ENCODE measurements at regions not wholly inside any gene's neighbourhood (a gene's known extent, or its start where the extent isn't known, plus 50 kb on each side); places are given as distances from the start of the nearest gene placed in this dataset.

- no peak for DNase-seq
Observed at GRCh38 chr11:127461241-127462064, 460.9 kb upstream of the KIRREL3 start.

- no peak for DNase-seq
Observed at GRCh38 chr11:127458561-127458960, 458.0 kb upstream of the KIRREL3 start.

- DNase-seq, result no peak
Observed at GRCh38 chr11:127454856-127455255, 454.3 kb upstream of the KIRREL3 start.

DNA sequence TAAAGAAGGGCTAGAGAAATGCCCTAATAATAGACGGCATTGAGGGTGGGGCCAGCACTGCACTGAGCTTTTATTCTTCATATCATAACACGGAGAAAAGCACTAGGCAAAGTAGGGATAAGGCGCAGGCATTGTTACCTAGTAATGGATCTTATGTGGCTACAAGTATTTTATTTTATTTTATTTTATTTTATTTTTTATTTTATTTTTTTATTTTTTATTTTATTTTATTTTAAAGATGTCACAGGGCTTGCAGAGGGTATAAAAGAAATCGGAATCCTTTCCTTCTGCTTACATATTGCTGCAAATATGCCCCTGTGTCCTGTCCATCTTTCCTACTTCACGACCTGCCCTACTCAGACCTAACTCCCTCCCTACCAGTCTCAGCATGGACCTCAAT is 452.0 kb upstream of the KIRREL3 start:
- no peak for DNase-seq

GRCh38 chr11:127451861-127452260 is 451.3 kb upstream of the KIRREL3 start:
- DNase-seq, result no peak

DNA sequence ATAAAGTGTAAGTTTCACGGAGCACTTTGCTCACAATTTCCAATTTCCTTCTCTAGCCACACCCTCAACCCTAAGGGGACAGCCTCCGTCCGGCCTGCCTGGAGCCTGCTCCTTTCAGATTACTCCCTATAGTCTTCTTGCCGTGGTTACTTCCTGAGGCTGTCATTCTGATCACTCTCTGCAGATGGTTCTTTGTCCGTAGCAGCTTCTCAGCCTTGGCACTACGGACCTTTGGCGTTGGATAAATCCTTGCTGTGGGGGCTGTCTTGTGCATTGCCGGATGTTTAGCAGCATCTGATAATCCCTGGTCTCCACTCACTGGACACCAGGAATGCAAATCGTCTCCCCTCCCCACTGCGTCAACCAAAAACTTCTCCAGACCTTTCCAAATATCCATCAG is 447.5 kb upstream of the KIRREL3 start:
- no peak for DNase-seq

GRCh38 chr11:127445476-127445875 is 444.9 kb upstream of the KIRREL3 start:
- DNase-seq, result no peak

DNA sequence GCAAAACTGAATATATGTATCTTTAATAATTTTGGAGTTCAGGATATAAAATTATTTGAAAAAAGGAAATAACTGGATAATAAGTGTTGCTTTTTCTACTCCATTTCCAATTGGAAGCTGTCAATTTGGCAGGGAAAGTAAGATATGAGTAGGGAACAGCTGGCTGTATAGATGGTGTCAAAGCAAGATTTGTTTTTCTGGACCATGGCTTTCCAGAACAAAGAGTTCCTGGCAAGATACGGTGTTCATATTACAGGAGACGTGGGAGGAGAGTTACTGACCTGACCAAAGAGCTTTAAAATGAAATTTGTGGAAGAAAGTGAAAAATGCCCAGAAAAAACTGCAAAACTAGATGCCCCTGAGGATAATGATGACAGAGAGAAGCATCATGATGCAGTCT is 442.7 kb upstream of the KIRREL3 start:
- DNase-seq, result no peak

DNA sequence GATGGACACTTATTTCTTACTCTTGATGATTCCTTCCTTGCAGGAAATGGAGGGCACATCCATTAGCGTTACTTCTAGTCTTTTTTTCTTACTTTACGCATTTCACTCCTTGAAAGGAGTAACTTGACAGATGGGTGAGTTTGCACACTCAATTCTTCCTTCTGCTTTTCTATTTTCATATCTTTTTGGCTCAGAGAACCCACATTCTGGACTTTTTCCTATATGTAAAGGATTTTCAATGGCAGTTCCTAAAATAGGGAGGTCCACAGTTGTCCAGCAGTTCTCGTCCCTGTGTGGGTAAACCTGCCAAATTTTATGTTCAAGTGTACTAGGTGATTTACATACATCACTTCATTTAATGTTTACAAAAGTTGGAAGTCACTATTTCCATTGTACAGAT is 440.0 kb upstream of the KIRREL3 start:
- DNase-seq, result no peak

DNA sequence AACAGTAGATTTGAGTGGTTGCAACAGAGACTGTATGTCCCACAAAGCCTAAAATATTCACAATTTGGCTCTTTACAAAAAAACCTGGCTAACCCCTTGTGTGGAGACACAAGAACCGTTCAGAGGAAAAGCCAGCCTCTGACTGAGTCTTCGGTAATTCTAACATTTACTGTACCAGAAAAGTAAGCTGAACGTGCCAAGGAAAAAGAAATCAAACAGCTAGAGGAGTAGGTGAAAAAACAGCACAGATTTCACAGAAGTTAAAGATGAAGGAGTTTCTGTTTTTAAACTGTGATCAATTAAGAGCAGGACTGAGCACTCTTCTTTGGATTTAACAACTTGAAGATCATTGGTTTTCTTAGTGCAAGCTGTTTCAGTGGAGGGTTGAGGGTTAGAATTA is 424.7 kb upstream of the KIRREL3 start:
- DNase-seq, result no peak

GRCh38 chr11:127424661-127425060 is 424.1 kb upstream of the KIRREL3 start:
- DNase-seq, result no peak

GRCh38 chr11:127420139-127420538 is 419.6 kb upstream of the KIRREL3 start:
- no peak for DNase-seq

DNA sequence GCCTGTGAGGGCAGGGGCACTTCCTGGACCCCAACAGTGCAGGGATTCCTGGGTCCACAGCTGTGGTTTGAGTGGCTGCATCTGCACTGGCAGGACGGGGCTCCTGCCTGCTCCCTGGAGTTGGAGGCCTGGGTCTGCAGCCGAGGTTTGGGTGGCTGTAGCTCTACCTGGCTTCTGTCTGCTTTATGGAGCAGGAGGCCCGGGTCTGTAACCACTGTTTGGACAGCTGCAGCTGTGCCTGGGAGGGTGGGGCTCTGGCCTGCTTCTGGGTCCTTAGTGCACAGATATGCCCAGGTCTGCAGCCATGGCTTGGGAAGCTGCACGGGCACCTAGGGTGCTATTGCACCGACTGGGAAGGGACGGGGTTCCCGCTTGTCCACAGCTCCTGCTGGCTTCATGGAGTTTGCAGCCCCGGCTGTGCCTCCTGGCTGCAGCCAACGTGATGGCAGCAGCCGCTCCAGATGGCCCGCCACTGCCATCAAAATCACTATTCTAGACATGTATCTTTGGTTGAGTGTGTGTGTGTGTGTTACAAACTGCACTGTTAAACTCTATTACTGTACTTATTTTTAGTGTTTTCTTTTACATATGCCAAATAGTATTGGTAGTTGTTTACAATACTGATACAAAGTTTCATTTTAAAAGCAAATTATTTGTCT is 412.3 kb upstream of the KIRREL3 start:
- no peak for DNase-seq

DNA sequence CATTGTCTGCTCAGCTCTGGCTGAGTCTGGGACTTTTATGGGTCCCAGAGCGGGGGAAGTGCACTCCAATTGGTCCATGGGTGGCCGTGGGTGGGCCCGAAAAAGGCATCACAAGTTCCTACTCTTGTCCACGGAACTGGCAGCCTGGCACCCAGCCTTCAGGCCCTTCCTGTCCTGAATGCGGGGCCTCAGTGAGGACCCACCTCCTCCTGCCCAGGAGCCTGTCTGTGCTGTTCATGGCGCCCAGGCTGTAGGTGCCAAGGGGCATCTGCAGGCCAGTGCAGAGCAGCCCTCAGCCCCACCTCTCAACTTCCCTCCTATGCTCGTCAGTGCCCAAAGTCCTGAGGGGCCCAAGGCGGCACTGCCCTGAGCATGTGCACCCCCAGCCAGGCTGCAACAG is 411.7 kb upstream of the KIRREL3 start:
- DNase-seq, result no peak

GRCh38 chr11:127411283-127411682 is 410.7 kb upstream of the KIRREL3 start:
- DNase-seq, result no peak

- no peak for DNase-seq
Observed at GRCh38 chr11:127395034-127395433, 394.5 kb upstream of the KIRREL3 start.

- DNase-seq, result no peak
Observed at GRCh38 chr11:127393460-127393997, 393.0 kb upstream of the KIRREL3 start.

DNA sequence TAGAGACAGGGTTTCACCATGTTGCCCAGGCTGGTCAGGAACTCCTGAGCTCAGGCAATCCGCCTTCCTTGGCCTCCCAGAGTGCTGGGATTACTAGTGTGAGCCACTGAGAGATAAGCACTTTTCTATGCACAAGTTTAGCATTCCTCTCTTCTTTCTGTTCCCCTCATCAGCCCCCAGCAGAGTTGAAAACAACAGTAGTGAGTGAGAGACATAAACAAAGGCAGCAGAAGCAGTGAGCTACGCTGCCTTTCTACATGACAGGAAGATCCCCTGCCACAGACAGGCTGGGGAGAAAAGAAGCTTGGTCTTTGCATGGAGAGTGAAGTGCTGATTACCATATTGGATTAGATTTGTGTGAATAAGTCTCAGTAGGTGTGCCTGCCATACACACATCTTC is 392.0 kb upstream of the KIRREL3 start:
- no peak for DNase-seq

DNA sequence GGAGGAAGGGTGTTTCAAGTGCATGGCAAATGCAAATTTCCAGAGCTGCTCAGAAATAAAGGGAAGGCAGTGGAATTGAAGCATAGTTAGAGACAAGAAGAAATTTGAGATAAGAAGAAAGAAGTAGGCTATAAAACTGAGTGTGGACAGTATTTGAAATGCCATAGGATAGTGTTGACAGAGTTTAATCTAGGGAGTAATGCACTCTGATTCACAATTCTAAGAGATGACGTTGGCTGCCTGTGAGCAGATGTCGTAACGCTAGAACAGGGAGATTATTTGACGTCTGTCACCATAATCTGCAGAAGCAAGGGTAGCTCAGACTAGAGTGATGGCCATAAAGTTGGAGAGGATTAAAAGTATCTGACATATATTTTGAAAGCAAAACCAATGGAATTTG is 389.9 kb upstream of the KIRREL3 start:
- no peak for DNase-seq

DNA sequence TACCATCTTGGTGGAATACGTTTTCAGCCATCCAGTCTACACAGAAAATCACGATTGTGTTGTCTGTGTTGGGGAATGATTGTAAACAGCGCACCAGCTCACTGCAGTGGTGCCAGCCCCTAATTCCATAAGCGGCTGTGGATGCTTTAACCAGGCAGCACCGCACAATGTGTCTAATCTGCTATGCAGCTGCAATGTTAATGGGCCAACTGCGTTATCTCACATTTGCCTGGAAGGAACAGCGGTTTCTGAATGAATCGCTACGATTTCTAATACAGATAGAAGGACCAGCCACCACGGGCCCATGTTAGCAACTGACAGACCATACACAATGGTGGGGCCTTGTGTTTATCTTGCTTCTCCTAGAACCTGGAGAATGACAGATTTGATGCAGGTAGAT is 384.5 kb upstream of the KIRREL3 start:
- no peak for DNase-seq

DNA sequence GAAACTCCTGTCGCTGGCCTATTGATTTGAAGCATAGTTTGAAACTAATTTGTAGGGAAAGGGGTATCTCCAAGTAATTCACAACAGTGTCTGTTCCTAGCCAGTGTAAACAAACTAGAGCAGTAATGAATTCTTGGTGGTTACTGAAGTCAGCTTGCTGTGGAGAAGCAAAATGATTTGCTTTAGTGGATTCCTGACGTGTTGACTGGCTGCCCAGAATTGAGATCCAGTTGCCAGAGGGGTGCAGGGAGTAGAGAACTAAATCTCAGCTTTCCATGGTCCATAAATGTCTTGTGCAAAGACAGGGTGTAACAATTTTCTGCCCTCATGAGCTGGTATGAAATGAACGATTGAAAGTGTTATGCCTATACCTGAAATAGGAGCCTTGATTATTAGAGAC is 382.5 kb upstream of the KIRREL3 start:
- no peak for DNase-seq

- no peak for DNase-seq
Observed at GRCh38 chr11:127381247-127381646, 380.7 kb upstream of the KIRREL3 start.

GRCh38 chr11:127379686-127380085 is 379.1 kb upstream of the KIRREL3 start:
- DNase-seq, result no peak

- DNase-seq, result no peak
Observed at GRCh38 chr11:127376301-127376700, 375.7 kb upstream of the KIRREL3 start.
